LHCN-M2 (cell line): ENCODE measurements at regions not wholly inside any gene's neighbourhood (a gene's known extent, or its start where the extent isn't known, plus 50 kb on each side); places are given as distances from the start of the nearest gene placed in this dataset.
"Not testable (repeated sequence)": the region's sequence is repeated elsewhere in the genome, so short reads cannot be mapped to it uniquely, and the experiment has no call there.

Experiments used
- DNase-seq: peaks from one replicate; pipeline ENCODE4 v3.0.0-alpha.2; 2012; ENCODE audit warnings: low read depth

DNA sequence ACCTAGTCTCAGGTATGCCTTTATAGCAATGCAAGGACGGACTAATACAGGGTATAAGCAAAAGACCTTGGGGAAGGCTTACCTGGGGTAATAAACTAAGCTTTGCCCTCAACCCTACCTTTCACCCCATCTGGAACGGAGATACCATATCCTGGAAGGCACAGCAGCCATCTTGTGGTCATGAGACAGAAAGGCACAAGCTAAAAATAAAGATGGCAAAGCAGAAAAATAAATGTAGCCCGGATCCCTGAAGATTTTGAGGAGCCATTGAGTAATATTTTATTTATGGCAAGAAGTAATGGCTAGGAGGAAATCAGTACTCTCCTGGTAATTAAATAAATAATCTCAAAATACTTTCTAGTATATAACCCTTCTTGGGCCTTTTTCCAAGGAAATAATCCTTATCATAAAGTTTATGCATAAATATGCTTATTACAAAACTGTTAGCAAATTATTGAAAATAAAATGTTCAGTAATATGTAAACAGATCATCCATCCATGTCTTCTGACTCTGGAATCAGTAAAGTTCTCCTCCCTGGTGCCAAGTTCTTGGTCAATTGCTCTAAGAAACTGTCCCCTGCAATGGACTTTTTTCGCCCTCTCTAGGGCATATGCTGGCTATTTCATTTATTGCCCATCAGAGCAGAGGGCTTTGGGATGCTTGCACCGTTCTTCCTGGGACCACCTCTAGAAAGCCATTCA, 198.7 kb downstream of the SPP2 start:
- DNase-seq, result no peak

- not testable (repeated sequence) for DNase-seq
Measured at GRCh38 chr2:234248213-234248710, 197.8 kb downstream of the SPP2 start.

DNA sequence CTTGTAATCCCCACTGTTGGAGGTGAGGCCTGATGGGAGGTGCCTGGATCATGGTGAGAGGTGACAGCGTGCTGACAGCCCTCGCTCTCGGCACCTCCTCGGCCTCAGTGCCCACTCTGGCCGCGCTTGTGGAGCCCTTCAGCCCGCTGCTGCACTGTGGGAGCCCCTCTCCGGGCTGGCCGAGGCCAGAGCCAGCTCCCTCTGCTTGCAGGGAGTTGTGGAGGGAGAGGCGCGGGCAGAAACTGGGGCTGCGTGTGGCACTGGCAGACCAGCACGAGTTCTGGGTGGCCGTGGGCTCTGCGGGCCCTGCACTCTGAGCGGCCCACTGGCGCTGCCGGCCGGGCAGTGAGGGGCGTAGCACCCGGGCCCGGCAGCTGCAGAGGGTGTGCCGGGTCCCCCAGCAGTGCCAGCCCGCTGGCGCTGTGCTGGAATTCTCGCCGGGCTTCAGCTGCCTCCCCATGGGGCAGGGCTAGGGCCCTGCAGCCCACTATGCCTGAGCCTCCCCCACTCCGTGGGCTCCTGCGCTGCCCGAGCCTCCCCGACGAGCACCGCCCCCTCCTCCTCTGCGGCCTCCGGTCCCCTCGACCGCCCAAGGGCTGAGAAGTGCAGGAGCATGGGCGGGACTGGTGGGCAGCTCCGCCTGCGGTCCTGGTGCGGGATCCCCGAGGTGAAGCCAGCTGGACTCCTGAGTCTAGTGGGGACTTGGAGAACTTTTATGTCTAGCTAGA, 197.1 kb downstream of the SPP2 start:
- no peak for DNase-seq

DNA sequence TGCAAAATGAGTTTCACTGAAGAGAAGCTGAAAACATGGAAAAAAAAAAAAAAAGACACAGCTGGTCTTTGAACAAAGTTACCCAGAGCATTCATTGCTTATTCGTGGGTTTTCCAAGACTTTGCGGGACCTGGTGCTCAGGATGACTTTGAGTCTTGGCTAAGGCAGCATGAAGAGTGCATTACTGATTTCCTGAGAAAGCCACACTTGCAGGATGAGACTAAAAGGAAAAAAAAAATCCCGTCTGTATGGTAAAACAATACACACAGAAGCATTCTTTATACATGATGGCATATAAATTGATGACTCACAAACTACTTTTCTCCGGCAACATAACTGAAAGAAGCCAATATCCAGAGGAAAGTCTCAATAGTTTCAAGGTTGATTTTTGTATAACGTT, 195.4 kb downstream of the SPP2 start:
- peak; percentile 95 for DNase-seq

DNA sequence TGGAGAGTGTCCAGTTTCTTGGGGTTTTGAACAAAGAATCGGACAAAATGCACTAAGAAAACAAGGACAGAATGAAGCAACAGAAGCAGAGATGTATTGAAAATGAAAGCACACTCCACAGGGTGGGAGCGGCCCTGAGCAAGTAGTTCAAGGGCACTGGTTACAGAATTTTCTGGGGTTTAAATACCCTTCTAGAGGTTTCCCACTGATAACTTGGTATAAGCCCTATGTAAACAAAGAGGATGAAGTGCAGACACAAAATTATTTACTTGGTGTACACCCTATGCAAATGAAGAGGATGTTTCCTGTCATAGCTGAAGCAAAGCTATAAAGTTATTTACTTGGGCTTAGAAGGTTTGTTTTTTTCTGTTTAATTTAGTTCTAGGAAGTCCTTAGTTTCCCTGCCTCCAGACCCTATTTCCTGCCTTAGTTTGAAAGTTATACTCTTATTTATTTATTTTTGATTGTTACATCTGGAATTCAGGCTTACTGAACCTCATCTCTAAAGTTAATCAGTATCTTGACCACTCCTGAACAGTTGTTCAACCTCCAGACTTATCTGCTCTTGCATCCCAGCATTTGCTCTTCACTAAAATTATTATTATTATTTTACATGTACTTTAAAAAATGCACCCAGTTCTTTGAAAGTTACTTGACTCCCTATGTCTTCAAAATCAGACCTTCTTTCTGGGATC, 193.5 kb downstream of the SPP2 start:
- DNase-seq, result peak; percentile 71

DNA sequence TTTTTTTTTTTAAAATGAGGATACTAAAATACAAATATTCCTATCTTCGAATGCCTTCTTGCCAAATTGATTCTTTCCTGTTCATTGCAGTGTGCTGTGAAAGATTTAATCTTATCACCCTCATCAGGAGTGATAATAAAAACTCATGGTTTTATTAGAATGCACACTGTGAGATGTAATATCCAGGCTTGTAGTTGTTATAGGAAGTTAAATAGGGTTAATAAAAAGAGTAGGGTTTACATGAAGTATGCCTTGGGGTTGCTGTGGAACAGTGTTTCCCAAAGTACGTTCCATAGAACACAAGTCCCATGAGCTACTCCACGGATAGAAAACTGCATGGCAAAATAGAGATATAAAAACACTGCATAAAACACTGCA, 191.9 kb downstream of the SPP2 start:
- DNase-seq, result no peak

DNA sequence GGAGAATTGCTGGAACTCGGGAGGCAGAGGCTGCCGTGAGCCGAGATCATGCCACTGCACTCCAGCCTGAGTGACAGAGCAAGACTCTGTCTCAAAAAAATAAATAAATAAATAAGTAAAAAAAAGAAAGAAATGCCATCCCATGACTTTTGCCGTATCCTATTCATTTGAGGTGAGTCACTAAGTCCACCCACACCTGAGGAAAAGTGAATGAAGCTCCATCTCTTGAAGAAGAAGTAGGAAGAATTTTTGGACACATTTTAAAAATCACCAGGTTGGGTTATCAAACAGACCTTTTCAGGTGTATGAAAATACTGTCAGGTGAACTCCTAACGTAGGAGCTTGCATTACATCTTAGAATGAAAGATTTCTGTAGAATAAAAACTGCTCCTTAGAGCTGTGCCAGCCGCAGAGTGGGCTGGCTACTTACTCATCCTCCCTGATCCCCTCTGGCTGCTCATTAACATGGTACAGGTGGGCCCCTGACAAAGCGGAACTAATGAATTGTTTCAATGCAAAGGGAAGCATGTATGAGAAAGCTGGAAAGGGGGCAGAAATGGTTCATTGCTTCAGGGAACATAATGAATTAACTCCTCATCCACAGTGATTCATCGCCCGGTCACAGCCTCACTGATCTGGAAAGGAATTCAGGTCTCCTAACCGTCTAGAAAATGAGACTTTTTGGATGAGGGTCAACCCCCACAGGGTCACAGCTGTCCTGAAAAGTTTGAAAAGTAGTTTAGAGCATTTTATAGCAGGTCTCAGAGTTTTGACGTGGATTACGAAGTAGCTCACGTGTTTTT, 191.4 kb downstream of the SPP2 start:
- peak; percentile 97 for DNase-seq

DNA sequence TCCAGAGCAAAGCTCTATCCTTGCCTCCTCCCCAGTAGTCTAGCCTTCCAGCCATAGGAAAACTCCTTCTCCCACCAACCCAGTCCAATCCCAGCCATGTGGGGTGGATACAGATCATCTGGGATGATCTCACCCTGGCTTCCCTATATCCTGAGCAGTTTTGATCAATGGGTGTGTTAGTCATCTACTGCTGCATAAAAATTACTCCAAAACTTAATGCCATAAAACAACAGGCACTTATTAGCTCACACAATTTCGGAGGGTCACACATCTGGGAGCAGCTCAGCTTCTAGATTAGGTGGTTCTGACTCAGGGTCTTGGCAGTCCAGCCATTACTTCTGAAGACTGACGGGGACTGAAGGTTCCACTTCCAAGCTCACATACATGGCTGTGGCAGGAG, 190.4 kb downstream of the SPP2 start:
- DNase-seq, result peak; percentile 72

DNA sequence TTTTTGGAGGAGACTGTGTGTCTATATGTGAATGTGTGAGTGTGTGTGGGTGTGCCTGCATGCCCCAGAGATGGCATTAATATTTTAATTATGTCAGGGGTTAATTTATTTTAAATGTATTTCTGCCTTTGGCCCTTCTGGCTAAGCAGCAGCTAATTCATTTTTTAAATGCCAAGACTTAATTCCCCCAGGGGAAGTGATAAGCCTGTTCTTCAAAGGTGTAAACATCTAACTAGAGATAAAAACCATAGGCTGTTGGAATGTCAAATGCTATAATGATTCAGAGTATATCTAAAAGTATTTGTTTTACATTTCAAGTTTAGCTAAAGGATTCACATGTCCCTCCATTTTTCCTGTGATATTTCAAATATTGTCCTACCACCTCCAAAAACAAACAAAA, 184.7 kb downstream of the SPP2 start:
- no peak for DNase-seq

DNA sequence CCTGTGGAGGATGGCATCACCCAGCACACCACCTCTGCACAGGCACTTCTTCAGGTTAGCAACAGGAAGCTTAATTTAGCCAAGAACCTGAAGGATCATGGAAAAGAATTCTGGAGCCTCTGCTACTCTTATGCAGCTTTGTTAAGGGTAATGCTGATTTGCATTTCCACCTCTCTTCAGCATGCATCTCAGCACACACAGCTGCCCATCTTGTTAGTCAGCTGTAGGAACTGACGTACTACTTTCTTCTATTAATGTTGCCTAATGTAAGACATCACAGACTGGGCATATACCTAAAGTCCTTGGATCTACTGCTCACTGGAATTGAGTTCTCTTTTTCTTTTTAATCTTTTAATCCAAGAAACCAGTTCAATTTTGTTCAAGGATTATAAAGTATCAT, 181.0 kb downstream of the SPP2 start:
- no peak for DNase-seq

DNA sequence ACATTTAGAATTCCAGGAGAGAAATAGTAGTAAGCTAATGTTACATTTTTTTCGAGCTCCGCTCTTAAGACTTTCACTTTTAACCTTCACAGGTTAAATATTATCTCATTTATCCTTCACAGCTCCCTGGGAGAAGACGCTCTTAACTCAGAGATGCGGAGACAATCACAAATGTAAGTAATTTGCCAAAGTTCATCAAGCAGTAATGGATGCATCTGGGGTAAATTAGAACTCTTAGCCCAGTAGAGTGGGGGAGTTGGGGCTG, 168.5 kb downstream of the SPP2 start:
- no peak for DNase-seq

DNA sequence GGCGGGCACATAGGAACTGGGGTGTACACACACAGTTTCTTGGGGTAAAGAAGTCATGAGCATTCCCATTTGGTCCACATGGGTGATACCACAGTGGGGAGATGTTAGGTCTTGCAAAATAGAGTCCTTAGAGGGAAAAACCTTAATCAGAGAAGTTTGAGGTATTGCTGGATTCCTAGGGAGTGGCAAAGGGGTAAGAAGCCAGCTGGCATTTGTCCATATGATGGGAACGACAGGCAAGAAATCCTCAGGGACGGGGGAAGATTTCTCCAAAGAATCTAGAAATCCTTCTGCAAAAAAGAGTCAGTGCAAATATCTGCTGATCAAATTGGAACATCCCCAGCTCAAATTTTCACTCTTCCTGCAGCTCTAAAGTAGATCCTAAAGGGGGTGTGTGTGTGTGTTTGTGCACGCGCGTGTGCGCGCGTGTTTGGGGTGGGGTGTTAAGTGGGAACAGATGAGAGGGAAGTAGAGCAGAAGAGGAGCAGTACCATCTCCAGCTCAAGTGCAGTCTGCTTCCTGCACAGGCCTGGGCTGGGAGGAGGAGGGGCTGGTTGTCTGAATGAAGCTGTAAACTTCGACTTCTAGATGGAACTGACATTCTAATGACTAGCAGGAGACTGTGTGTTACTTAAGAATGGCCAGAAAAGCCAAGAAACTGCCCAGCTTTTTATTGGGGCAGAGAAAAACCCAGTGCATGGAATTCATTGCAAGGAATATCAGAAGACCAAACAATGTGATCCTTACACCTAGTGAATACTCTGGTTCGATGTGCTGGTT, 168.0 kb downstream of the SPP2 start:
- peak; percentile 31 for DNase-seq

DNA sequence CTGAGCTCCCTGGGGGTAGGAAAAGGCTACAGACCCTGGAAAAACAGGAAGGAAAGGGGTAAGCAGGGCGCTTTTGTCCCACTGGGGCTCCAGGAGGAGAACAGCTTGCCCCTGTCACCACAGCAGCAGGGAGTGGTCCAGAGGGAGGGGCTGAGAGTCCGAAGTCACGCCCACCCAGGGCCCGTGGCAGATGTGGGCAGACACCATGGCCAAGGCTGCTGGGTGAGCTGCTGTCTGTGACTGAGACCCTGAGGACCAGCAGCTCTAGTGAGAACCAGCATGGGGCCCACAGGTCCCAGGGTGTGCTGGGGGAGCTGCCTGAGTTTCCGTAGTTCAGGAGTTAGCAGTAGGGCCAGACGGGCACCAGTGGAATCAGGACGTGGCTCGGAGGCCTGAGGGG, 162.0 kb downstream of the SPP2 start:
- no peak for DNase-seq

- no peak for DNase-seq
Measured at GRCh38 chr2:234211797-234212196, 161.3 kb downstream of the SPP2 start.

GRCh38 chr2:234206738-234207137, 156.2 kb downstream of the SPP2 start:
- DNase-seq, result no peak

DNA sequence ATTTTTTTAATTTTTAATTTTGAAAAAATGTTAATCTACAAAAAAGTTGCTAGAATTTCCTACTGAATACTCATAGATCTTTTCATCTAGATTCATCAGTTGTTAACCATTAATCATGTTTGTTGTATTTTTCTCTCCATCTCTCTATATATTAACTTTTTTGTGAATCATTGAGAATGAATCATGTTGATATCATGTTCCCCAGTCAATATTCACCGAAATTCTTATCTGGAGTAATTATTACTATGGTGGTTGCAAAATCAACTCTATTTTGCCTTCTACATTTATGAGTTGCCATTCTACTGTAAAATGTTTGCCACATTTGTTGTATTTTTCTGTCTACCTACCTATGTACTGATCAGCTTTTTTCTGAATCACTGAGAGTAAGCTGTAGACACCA, 154.0 kb downstream of the SPP2 start:
- peak; percentile 63 for DNase-seq

DNA sequence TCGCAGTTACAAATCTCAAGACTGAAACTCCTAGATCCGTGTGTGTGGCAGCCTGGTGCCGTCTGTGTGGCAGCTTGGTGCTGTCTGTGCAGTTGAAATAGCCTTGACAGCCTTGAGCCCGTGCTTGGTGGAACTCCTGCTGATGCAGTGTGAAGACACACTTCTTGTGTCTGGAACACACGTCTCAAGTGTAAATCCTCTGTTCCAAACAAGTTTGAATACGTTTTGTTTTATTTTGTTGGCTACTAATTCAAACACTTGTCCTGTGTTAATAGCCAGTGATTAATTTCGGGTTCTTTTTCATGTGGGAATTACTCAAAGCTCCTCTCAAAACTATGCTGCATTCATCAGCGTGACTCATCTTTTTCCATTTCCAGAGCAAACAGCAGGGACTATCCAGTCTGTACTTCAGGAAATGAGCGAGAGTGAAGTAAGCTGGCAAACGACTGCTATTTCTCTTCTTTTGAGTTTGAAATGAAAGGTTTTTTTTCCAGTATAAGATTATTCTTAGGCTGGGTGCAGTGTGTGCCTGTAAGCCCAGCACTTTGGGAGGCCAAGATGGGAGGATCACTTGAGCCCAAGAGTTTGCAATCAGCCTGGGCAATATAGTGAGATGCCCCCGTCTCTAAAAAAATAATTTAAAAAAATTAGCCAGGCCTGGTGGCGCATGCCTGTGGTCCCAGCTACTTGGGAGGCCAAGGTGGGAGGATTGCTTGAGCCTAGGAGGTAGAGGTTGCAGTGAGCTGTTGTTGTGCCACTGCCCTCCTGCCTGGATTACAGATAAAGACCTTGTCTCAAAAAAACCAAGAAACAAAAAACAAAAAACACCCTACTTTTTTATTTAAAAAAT, 152.9 kb downstream of the SPP2 start:
- peak; percentile 98 for DNase-seq

DNA sequence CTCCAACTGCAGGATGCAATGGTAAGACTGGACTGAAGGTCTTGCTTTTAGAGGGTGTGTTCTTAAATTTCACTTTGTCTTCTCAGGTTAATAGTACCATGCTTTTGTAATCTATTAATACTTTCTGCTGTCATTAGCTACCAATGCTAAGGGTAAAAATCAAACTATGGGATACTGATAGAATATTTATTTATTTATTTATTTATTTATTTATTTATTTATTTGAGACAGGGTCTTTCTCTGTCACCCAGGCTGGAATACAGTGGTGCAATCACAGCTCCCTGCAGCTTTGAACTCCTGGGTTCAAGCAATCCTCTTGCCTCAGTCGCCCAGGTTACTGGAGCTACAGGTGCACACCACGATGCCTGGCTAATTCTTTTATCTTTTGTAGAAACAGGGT, 152.1 kb downstream of the SPP2 start:
- DNase-seq, result no peak

- no peak for DNase-seq
Measured at GRCh38 chr2:234199996-234200395, 149.5 kb downstream of the SPP2 start.

DNA sequence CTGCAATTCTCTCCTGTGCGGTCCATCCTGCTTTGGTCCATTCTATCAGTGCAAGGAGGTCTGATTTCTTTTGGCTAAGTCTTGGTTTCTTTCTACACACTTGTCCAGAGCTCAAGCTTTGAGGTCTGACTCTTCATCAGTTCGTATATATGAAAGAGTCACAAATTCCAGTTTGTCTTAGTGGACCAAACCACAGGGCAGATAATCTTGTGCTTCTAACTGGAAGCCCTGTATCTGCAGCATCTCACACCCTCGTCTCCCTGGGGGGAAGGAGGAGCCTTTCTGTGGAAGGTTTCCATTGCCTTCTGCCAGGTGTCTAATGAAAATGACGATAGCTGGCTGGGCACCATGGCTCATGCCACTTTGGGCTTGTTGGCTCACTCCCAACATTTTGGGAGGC, 148.5 kb downstream of the SPP2 start:
- DNase-seq, result no peak
